Erythroblast (primary cell): ENCODE measurements at regions not wholly inside any gene's neighbourhood (a gene's known extent, or its start where the extent isn't known, plus 50 kb on each side); places are given as distances from the start of the nearest gene placed in this dataset.

ENCODE experiments used
- GATA1 ChIP-seq: IDR thresholded peaks from 2 replicates; pipeline ENCODE4 v1.6.1; 2011; ENCODE audit warnings: low read depth, mild to moderate bottlenecking, control low read depth, low read length, moderate library complexity
- POLR2A ChIP-seq: IDR thresholded peaks from 2 replicates; pipeline ENCODE4 v1.6.1; 2011; ENCODE audit warnings: mild to moderate bottlenecking, low read length

DNA sequence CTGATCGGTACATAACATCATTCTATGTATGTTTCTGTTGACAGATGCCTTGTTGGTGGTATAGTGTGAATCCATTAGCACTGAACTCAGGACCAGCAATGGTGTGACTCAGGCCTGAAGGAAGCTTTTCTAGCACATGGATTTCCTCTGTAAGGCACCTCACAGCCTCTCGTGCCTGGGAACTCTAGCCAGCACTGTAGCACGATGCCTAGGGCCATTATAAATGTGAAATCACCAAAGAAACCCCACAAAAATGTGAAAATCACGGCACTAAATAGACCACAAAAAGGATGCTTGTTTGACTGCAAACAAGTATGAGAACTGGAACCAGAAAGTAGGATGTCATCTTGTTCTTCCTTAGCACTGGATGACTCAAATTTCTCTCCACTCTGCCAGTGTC lies 63.7 kb upstream of the NKX2-2 start:
- TF ChIP-seq POLR2A = no peak
- no peak for TF ChIP-seq GATA1
